ENCODE measurements at regions not wholly inside any gene's neighbourhood (a gene's known extent, or its start where the extent isn't known, plus 50 kb on each side); places are given as distances from the start of the nearest gene placed in this dataset.

GRCh38 chr10:118838364-118838763 is 83.6 kb upstream of the CACUL1 start:
- FAIRE-seq = no peak

- FAIRE-seq = no peak
Measured at GRCh38 chr10:118839348-118839747, 84.6 kb upstream of the CACUL1 start.

- FAIRE-seq = no peak
Measured at GRCh38 chr10:118840071-118840775, 85.5 kb upstream of the CACUL1 start.

- FAIRE-seq = no peak
Measured at GRCh38 chr10:118840776-118841468, 86.2 kb upstream of the CACUL1 start.

- FAIRE-seq = no peak
Measured at GRCh38 chr10:118841881-118842605, 87.3 kb upstream of the CACUL1 start.

GRCh38 chr10:118842843-118843624 is 88.3 kb upstream of the CACUL1 start:
- FAIRE-seq = no peak

- no peak for FAIRE-seq
Measured at GRCh38 chr10:118843647-118844265, 89.0 kb upstream of the CACUL1 start.

GRCh38 chr10:118844731-118845521 is 90.2 kb upstream of the CACUL1 start:
- peak; percentile 60 for FAIRE-seq

- FAIRE-seq = no peak
Measured at GRCh38 chr10:118845776-118846175, 91.0 kb upstream of the CACUL1 start.

- FAIRE-seq = no peak
Measured at GRCh38 chr10:118850418-118851061, 95.8 kb upstream of the CACUL1 start.

GRCh38 chr10:118851062-118852035 is 96.6 kb upstream of the CACUL1 start:
- FAIRE-seq = no peak

GRCh38 chr10:118853916-118854315 is 99.1 kb upstream of the CACUL1 start:
- no peak for FAIRE-seq

- no peak for FAIRE-seq
Measured at GRCh38 chr10:118856106-118856505, 101.3 kb upstream of the CACUL1 start.

- no peak for FAIRE-seq
Measured at GRCh38 chr10:118865998-118866693, 111.4 kb upstream of the CACUL1 start.

GRCh38 chr10:118867768-118868167 is 113.0 kb upstream of the CACUL1 start:
- no peak for FAIRE-seq

- FAIRE-seq = no peak
Measured at GRCh38 chr10:118868589-118868988, 113.8 kb upstream of the CACUL1 start.

GRCh38 chr10:118870467-118871243 is 115.9 kb upstream of the CACUL1 start:
- FAIRE-seq = no peak

GRCh38 chr10:118871244-118871865 is 116.6 kb upstream of the CACUL1 start:
- peak; percentile 88 for FAIRE-seq

All from endometrium (tissue), 2 donors.